ENCODE measurements at regions not wholly inside any gene's neighbourhood (a gene's known extent, or its start where the extent isn't known, plus 50 kb on each side); places are given as distances from the start of the nearest gene placed in this dataset.
A peak's percentile ranks its signal among the peaks of the same experiment; 100 is the strongest.

GRCh38 chr17:79191270-79191934 lies 116.8 kb downstream of the ENGASE start:
- DNase-seq, result no peak

- DNase-seq, result no peak
Observed at GRCh38 chr17:79189305-79189704, 114.7 kb downstream of the ENGASE start.

GRCh38 chr17:79188685-79189084 lies 114.1 kb downstream of the ENGASE start:
- DNase-seq, result no peak

- DNase-seq, result no peak
Observed at GRCh38 chr17:79188048-79188447, 113.4 kb downstream of the ENGASE start.

- no peak for DNase-seq
Observed at GRCh38 chr17:79187186-79187585, 112.6 kb downstream of the ENGASE start.

GRCh38 chr17:79186406-79186805 lies 111.8 kb downstream of the ENGASE start:
- no peak for DNase-seq

GRCh38 chr17:79185671-79186070 lies 111.0 kb downstream of the ENGASE start:
- DNase-seq, result no peak

GRCh38 chr17:79184219-79184618 lies 109.6 kb downstream of the ENGASE start:
- DNase-seq, result no peak

- DNase-seq, result peak; percentile 32
Observed at GRCh38 chr17:79183293-79184158, 108.9 kb downstream of the ENGASE start.

GRCh38 chr17:79183043-79183292 lies 108.3 kb downstream of the ENGASE start:
- no peak for DNase-seq

- DNase-seq, result no peak
Observed at GRCh38 chr17:79182176-79183042, 107.8 kb downstream of the ENGASE start.

GRCh38 chr17:79180358-79181005 lies 105.9 kb downstream of the ENGASE start:
- no peak for DNase-seq

GRCh38 chr17:79179334-79179733 lies 104.7 kb downstream of the ENGASE start:
- no peak for DNase-seq

GRCh38 chr17:79177877-79178276 lies 103.3 kb downstream of the ENGASE start:
- DNase-seq, result no peak

- no peak for DNase-seq
Observed at GRCh38 chr17:79176792-79177601, 102.4 kb downstream of the ENGASE start.

GRCh38 chr17:79174905-79175856 lies 100.6 kb downstream of the ENGASE start:
- DNase-seq, result no peak

GRCh38 chr17:79174193-79174765 lies 99.7 kb downstream of the ENGASE start:
- no peak for DNase-seq

- DNase-seq, result peak; percentile 50
Observed at GRCh38 chr17:79171188-79171587, 96.6 kb downstream of the ENGASE start.

- no peak for DNase-seq
Observed at GRCh38 chr17:79169861-79170260, 95.2 kb downstream of the ENGASE start.

- no peak for DNase-seq
Observed at GRCh38 chr17:79169366-79169765, 94.7 kb downstream of the ENGASE start.
